Peyer's patch (tissue), 4 donors: ENCODE measurements at regions not wholly inside any gene's neighbourhood (a gene's known extent, or its start where the extent isn't known, plus 50 kb on each side); places are given as distances from the start of the nearest gene placed in this dataset.

ENCODE experiments used
- POLR2A ChIP-seq, 2 donors: fragments of 450-650 bp; IDR thresholded peaks; one replicate each; pipeline ENCODE4 v1.5.1; 2017; ENCODE audit warnings: antibody characterized with exemption in 2 of 2, mild to moderate bottlenecking in 2 of 2, moderate library complexity in 2 of 2
- TF ChIP-seq, protein P1 (sequence below), 6 experiments: fragments of 450-650 bp in 4 of 6; fragments of 200-600 bp in 2 of 6; sonication (generic) in 1 of 6; IDR thresholded peaks; one replicate each; pipeline ENCODE4 v1.5.1; 2017 to 2019; ENCODE audit warnings: antibody characterized with exemption in 6 of 6, mild to moderate bottlenecking in 3 of 6, moderate library complexity in 1 of 6

DNA sequence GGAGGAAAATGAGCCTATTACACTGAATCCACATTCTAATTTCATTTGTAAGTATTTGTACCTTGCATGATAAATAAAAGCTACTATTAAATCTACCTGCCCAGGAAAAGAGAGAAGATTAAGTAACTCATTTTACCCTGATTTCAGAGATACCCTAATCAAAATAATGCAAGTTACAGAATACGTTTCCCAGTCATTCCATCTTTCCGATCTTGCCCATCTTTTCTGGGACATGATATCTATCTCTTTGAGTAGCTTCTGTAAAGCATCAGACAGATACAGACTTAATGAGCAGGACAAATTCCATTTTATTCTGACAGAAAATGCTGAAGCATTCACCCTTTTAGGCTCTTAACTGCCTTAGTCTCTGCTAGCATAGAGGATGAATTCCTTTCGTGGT is 56.6 kb downstream of the SPRY2 start:
- TF ChIP-seq, protein P1, sequence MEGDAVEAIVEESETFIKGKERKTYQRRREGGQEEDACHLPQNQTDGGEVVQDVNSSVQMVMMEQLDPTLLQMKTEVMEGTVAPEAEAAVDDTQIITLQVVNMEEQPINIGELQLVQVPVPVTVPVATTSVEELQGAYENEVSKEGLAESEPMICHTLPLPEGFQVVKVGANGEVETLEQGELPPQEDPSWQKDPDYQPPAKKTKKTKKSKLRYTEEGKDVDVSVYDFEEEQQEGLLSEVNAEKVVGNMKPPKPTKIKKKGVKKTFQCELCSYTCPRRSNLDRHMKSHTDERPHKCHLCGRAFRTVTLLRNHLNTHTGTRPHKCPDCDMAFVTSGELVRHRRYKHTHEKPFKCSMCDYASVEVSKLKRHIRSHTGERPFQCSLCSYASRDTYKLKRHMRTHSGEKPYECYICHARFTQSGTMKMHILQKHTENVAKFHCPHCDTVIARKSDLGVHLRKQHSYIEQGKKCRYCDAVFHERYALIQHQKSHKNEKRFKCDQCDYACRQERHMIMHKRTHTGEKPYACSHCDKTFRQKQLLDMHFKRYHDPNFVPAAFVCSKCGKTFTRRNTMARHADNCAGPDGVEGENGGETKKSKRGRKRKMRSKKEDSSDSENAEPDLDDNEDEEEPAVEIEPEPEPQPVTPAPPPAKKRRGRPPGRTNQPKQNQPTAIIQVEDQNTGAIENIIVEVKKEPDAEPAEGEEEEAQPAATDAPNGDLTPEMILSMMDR (IDR thresholded peaks at IDR 0.05) = no peak
- no peak for TF ChIP-seq POLR2A (IDR thresholded peaks at IDR 0.05)
